GM21717 (cell line): ENCODE measurements at regions not wholly inside any gene's neighbourhood (a gene's known extent, or its start where the extent isn't known, plus 50 kb on each side); places are given as distances from the start of the nearest gene placed in this dataset.

Experiments used
- ATAC-seq: cut with Tn5 transposase; IDR thresholded peaks from one replicate; pipeline ENCODE4 v1.9.1; 2021; ENCODE audit warnings: mild to moderate bottlenecking, moderate library complexity; ENCODE audit not compliant: unreplicated experiment

DNA sequence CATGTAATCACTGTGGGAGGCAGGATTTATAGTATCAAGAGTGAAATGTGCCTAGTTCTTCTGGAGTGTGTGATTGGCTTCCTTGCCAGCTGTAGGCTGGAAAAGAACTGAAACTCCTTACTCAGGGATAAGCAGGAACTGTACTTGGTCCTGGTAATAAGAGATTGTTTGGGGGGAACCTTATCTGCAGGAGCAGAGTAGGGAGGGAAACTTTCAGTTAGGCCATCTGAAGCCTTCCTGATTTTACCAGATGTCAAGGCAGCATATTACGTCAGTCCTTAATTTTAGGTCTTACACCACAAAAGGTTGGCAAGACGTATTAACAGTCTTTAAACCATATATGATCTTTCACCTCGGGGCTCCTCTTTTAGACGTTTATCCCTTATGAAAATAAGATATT is 231.5 kb upstream of the FMR1 start:
- ATAC-seq = no peak

DNA sequence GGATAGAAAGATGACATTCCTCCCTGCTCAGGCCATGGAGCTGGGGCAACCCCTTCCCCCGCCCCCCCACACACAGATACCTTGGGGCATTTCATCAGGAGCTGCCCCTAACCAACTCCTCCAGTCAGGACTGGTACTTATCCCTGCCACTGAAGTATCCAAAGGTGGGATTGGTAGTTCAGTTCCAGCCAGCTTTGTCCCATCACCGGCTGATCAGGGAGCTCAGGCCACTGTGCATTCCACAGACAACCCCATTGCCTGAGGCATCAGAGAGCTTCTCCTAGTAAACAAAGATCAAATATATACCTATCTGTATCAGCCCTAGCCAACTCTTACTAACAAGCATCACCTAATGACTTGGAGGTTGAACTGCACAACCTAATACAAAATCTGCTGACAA is 218.2 kb upstream of the FMR1 start:
- no peak for ATAC-seq

- ATAC-seq = no peak
Measured at GRCh38 chrX:147699061-147699460, 212.7 kb upstream of the FMR1 start.

GRCh38 chrX:147710301-147710700 is 201.4 kb upstream of the FMR1 start:
- ATAC-seq = no peak

DNA sequence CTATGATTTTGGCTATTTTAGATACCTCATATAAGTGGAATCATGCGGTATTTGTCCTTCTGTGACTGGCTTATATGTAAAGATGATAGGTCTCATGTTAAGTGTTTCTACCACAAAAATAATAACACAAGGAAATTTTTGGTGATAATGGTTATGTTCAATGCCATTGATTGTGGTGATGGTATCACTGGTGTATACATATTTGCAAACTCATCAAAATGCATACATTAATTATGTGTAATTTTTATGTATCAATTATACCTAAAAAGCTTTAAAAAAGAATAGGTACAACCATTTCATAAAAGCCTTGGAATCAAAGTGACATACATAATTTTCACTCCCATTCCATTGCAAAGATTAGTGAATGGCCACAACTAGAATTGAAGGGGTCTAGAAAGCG is 178.3 kb upstream of the FMR1 start:
- ATAC-seq = no peak

DNA sequence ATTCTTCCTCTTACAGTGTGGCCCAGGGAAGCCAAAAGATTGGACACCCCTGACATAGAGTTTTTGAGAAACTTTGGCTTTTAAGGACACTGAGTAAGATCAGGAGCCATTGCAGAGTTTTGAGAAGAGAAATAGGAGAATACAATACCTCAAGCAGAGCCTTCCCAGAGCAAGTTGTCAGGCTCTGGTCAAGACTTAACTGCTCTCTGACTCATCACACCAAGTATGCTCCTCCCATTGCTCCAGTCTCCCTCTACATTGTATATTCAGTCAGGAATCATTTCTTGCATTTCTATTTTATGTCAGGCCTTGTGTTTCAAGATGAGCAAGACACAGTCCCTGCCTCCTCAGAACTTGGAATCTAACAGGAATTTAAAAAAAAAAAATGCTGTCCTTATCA is 176.4 kb upstream of the FMR1 start:
- no peak for ATAC-seq

DNA sequence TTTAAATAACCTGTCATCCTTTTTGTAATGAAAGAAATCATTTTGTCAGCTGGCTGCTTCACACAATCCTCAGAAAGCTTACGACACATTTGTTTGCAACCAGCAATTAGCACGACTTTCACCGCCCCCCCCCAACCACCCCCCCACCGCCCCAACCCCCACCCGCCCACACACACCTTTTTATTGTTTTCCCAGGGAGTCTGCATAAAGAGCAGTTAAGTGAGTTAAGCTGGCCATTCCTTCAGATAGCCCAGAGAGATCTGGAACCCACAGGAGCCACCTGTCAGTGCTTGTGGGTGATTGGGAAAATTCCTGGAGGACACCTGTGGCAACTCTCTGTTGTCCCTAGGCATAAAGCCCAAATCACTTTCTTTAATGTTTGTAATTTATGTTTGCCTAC is 175.7 kb upstream of the FMR1 start:
- no peak for ATAC-seq

DNA sequence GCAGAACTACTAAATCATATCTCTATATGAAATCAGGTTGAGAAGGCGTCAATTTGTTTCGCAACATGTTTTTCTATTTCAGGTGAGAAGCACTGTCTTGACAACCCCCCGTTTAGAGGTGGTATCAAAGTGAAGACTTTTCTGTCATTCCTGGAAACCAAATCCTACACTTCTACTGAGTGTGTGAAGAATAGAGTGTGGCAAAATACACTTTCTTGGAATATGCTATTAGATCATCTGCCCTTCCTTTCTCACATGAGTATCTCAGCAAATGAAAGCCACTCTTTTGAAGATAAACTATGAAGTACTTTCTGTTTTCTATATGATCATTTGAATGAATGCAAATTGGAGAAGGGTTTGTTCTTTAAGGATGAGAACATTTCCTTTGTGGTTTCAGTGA is 174.0 kb upstream of the FMR1 start:
- no peak for ATAC-seq

DNA sequence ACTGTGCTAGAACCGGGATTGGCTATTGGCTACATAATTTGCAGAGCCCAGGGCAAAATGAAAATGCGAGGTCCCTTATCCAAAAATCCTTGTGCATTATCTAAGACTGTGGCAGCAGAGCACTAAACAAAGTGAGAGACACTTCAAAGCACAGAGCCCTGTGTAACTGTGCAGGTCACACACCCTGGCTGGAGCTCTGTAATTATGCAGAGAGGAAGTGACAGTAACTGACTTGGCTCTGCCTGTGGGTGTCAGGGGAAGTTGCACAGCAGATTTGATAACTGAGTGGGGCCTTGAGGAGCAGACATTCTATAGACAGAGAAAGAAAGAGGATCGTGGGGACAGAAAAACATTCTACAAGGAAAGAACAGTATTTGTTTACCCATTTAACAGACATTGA is 173.5 kb upstream of the FMR1 start:
- ATAC-seq = no peak

DNA sequence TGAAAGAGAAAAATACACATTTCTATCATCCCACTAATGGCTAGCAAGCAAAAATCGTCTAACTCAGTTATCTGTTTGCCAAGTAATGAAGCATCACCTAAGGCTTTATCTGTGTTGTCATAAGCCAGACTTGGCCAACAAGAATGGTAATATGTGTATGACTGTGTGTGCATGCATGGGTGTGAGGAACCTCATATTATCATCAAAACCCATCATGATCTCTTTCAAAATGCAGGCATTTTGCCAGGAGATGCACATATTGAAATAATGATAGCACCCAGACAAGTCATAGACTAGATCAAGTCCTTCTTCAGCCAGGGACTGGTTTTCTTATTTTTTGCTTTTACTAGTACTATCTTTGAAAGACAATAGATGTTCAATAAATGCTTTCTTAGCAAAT is 172.5 kb upstream of the FMR1 start:
- no peak for ATAC-seq

DNA sequence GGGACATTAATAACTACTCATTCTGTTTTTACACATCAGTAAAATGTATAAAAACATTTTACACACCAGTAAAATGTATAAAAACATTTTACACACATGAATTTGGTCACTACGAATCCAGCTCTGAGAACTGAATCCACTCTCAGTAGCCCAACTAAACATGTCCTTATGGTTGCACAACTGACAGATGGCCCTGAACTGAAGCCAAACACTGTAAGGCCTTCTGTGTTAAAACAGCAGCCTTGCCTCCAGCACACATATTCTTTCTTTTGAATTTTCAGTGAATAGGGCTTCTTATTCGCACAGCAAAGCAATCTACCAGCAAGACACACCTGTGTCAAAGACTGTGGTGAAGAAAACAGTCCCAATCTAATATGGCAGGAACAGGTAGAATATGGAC is 169.9 kb upstream of the FMR1 start:
- ATAC-seq = no peak

DNA sequence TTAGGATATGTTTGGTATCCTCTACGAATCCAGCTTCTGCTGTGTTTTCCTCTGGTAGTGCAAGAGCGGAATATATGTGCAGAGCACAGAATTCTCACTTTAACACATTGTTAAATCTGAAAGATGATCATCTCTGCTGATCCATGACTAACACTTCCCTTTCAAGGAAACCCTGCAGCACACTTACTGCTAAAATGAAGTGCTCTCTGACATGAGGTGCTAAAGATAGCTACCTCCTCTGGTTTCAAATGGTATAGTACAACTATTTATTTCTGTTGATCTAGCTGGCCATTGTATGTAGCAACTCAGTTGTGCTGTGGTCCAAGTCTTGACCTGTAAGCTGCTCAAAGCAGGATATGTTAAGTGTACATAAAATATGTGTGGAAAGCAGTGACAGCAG is 162.4 kb upstream of the FMR1 start:
- ATAC-seq = no peak

- no peak for ATAC-seq
Measured at GRCh38 chrX:147757750-147758149, 154.0 kb upstream of the FMR1 start.

DNA sequence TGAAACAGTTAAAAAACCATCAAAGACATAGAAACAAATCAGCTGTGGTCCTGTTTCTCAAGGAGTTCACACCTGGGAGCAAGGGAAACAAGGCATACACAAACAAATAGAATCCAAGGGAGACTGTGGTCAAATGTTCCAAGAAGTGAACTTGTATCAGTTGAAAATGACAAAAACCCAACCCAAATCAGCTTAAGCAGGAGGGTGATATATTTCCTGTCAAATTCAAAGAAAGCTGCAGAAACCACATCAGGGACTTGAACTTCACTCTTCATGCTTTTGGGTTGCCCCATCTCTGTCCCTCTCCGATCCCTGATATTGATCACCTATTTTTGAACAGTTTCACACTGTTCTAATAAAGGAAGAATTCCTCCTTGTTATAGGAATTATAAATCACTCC is 148.6 kb upstream of the FMR1 start:
- no peak for ATAC-seq

- no peak for ATAC-seq
Measured at GRCh38 chrX:147764868-147765267, 146.9 kb upstream of the FMR1 start.

DNA sequence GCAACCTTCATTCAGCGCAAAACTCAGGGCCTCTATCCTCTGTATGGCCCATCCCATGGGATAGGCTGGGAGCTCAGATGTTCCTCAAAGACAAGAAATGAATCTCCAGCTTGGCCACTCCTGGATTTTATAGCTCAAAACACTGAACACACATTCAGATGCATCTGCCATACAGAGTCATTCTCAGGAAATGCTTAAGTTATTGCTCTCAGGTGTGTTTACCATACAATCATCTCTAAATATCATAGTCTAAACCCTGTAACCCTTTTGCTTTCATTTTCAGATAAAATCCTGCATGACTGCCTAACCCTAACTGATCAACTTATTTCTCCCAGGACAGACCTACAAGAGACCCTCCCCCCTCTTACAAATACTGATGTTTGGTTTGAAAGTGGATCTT is 140.9 kb upstream of the FMR1 start:
- no peak for ATAC-seq

- ATAC-seq = no peak
Measured at GRCh38 chrX:147776988-147777387, 134.7 kb upstream of the FMR1 start.

DNA sequence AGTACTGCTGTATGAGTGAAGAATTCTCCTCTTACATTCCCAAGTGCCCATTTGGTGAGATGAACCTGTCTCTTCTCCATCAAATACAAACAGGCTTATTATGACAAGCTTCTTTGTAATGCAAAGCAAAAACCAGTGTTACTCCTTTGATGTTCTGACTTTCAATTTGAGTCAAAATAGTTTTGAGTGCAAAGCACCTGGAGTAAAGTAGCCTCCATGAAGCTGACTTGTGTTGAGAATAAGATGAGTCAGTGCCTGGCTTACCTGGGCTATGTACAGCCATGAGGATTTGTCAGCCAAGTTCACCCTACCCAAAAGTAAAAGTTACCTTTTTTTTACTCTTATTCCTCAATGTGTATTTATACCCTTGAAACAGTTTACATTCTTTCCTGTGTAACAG is 132.5 kb upstream of the FMR1 start:
- ATAC-seq = no peak

DNA sequence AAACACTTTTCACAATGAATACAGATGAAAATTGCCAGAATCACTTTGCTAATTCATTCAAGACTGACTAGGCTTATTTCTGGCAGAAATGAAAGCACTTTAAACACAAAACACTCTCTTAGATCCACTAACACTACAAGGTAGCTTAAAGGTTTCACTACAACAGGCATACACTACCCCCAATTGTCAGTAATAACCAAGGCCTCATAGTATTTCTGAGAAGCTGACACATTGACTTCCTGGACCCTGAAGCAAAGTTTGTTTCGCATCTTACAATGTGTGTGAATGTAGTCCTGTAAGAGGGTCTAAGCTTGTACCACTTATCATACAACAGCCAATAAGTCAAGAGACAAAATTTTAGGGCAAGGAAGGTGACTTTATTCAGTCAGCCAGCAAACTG is 129.9 kb upstream of the FMR1 start:
- no peak for ATAC-seq

DNA sequence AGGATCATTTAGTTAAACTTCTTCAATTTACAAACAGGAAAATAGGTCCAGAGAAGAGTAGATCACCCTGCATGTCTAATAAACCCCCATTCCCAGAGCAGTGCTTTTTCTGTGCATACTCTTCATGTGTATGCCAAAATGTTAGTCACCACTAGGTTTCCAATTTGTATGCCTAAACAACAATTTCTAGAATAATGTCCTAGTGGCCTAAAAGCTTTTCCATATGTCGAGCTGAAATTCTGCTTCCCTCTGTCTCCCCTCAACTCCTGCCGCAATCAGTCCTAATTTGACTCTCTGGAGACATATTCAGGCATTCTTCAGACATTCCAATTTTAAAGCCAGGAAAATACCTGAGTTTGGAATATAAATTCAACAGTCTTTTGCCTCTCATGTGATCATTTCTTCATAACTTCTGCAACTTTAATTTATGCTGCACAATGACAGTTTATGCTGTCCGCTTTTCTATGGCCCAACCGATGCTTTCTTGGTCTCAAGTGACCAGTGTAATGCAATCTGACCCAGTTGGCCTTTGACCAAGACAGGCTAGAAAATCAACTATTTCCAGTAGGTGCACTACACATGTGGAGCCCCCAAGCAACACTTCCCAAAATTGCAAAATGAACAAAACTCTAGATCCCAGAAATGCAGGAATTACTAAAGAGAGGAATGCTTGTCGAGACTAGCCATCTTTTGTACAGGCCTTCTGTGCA is 122.9 kb upstream of the FMR1 start:
- ATAC-seq = no peak

GRCh38 chrX:147800663-147801062 is 111.1 kb upstream of the FMR1 start:
- ATAC-seq = no peak

- peak; percentile 63 for ATAC-seq
Measured at GRCh38 chrX:147803948-147804347, 107.8 kb upstream of the FMR1 start.

GRCh38 chrX:147811803-147812202 is 99.9 kb upstream of the FMR1 start:
- ATAC-seq = no peak
